SU-DHL-6 (cell line): ENCODE measurements at regions not wholly inside any gene's neighbourhood (a gene's known extent, or its start where the extent isn't known, plus 50 kb on each side); places are given as distances from the start of the nearest gene placed in this dataset.

Source experiments
- H2AFZ ChIP-seq: fragments of 200-600 bp; sonication (generic); 2 replicates; pipeline ENCODE4 v1.6.1; 2014; ENCODE audit warnings: low read depth, mild to moderate bottlenecking, moderate library complexity, mixed read lengths, antibody characterized with exemption, low read length; ENCODE audit not compliant: severe bottlenecking
- H3F3A ChIP-seq: fragments of 200-600 bp; shearing (Covaris generic); 2 replicates; pipeline ENCODE4 v1.6.0; 2016; ENCODE audit warnings: antibody characterized with exemption, mild to moderate bottlenecking; ENCODE audit not compliant: insufficient read depth
- H3K27ac ChIP-seq: fragments of 200-600 bp; sonication (generic); 2 replicates; pipeline ENCODE4 v1.5.1; 2016; ENCODE audit warnings: low read depth, mild to moderate bottlenecking, low read length, moderate library complexity, mixed read lengths
- H3K27me3 ChIP-seq: fragments of 200-600 bp; sonication (generic), shearing (Covaris generic); 2 replicates; pipeline ENCODE4 v1.6.0; 2014; ENCODE audit warnings: mild to moderate bottlenecking, low read length
- H3K36me3 ChIP-seq: fragments of 200-600 bp; sonication (generic); 2 replicates; pipeline ENCODE4 v1.6.1; 2014; ENCODE audit warnings: mild to moderate bottlenecking, low read length, mixed read lengths
- H3K4me2 ChIP-seq: fragments of 300-600, 200-600 bp; shearing (Covaris generic), sonication (generic); 2 replicates; pipeline ENCODE4 v1.6.0; 2014; ENCODE audit warnings: low read length, low read depth, mild to moderate bottlenecking; ENCODE audit not compliant: poor library complexity, severe bottlenecking
- H3K4me3 ChIP-seq: fragments of 200-600 bp; sonication (generic); 2 replicates; pipeline ENCODE4 v1.5.1; 2014; ENCODE audit warnings: antibody characterized with exemption, low read length, mild to moderate bottlenecking, mixed read lengths; ENCODE audit not compliant: insufficient read depth, poor library complexity, severe bottlenecking
- H3K79me2 ChIP-seq: fragments of 200-600 bp; sonication (generic); 2 replicates; pipeline ENCODE4 v1.6.1; 2014; ENCODE audit warnings: mild to moderate bottlenecking, low read length, moderate library complexity; ENCODE audit not compliant: insufficient read depth
- H3K9ac ChIP-seq: fragments of 200-600 bp; sonication (generic); 2 replicates; pipeline ENCODE4 v1.7.0; 2014; ENCODE audit warnings: mild to moderate bottlenecking, low read length
- H3K9me2 ChIP-seq: fragments of 200-600 bp; sonication (generic); replicated peaks from 2 replicates; pipeline ENCODE4 v1.6.1; 2014; ENCODE audit warnings: low read length; ENCODE audit not compliant: insufficient read depth
- H3K9me3 ChIP-seq: fragments of 200-600 bp; sonication (generic); 2 replicates; pipeline ENCODE4 v1.6.1; 2014; ENCODE audit warnings: low read length, mixed read lengths; ENCODE audit not compliant: insufficient read depth
- H4K20me1 ChIP-seq: fragments of 200-600 bp; sonication (generic); 2 replicates; pipeline ENCODE4 v1.6.1; 2014; ENCODE audit warnings: low read depth, mild to moderate bottlenecking, antibody characterized with exemption, low read length, moderate library complexity, mixed read lengths
- CTCF ChIP-seq: fragments of 200-600 bp; sonication (generic); IDR thresholded peaks from one replicate; pipeline ENCODE4 v1.5.1; 2017; ENCODE audit warnings: antibody characterized with exemption, mild to moderate bottlenecking, low read length, moderate library complexity; ENCODE audit not compliant: insufficient read depth, poor library complexity, severe bottlenecking
- EZH2phosphoT487 ChIP-seq: fragments of 200-600 bp; sonication (generic), shearing (Covaris generic); conservative IDR thresholded peaks from 2 replicates; pipeline ENCODE4 v1.6.1; 2018; ENCODE audit warnings: mild to moderate bottlenecking, antibody characterized with exemption, low read length, moderate library complexity, mixed read lengths

- H3K27ac ChIP-seq = no peak overlapping the region
These were observed 345.0 kb upstream of the CCDC179 start for GRCh38 chr11:23205156-23205871.

GRCh38 chr11:23206741-23207336 lies 346.6 kb upstream of the CCDC179 start:
- no peaks in the 10 kb centered on the region for H3K36me3 ChIP-seq
- H3K9me3 ChIP-seq = peaks cover 19% of the 10 kb centered on the region; the same call in 1 of the 2 replicates
- H3K9ac ChIP-seq = no peak overlapping the region
- H3K27me3 ChIP-seq = no peaks in the 10 kb centered on the region
- no peaks in the 10 kb centered on the region for H3K9me2 ChIP-seq
- H3K4me2 ChIP-seq = no peak overlapping the region
- H3K79me2 ChIP-seq = no peaks in the 10 kb centered on the region
- H3K27ac ChIP-seq = no peak overlapping the region
- no peak overlapping the region for H3K4me3 ChIP-seq
- no peaks in the 10 kb centered on the region for H3F3A ChIP-seq
- TF ChIP-seq CTCF (no peak), EZH2phosphoT487 (no peak)
- H4K20me1 ChIP-seq = no peaks in the 10 kb centered on the region
- no peak overlapping the region for H2AFZ ChIP-seq

More at GRCh38 chr11:23205156-23205871, 345.0 kb upstream of the CCDC179 start:
- Histone ChIP-seq H3F3A (no peaks in the 10 kb centered on the region), H3K9ac (no peak overlapping the region), H2AFZ (no peak overlapping the region), H3K36me3 (no peaks in the 10 kb centered on the region), H3K4me2 (no peak overlapping the region), H3K9me2 (no peaks in the 10 kb centered on the region), H4K20me1 (no peaks in the 10 kb centered on the region), H3K79me2 (no peaks in the 10 kb centered on the region), H3K27me3 (no peaks in the 10 kb centered on the region), H3K4me3 (no peak overlapping the region), H3K9me3 (peaks cover 25% of the 10 kb centered on the region; the same call in 1 of the 2 replicates)
- TF ChIP-seq CTCF (no peak), EZH2phosphoT487 (no peak)

- no peaks in the 10 kb centered on the region for H3K9me2 ChIP-seq
- H3F3A ChIP-seq = no peaks in the 10 kb centered on the region
- TF ChIP-seq EZH2phosphoT487 = no peak
- TF ChIP-seq CTCF = no peak
- no peak overlapping the region for H3K4me2 ChIP-seq
- no peak overlapping the region for H3K9ac ChIP-seq
- H3K36me3 ChIP-seq = no peaks in the 10 kb centered on the region
- H3K4me3 ChIP-seq = no peak overlapping the region
- no peak overlapping the region for H2AFZ ChIP-seq
- no peaks in the 10 kb centered on the region for H4K20me1 ChIP-seq
- no peaks in the 10 kb centered on the region for H3K79me2 ChIP-seq
- H3K9me3 ChIP-seq = no peaks in the 10 kb centered on the region
- no peak overlapping the region for H3K27ac ChIP-seq
- no peaks in the 10 kb centered on the region for H3K27me3 ChIP-seq
These were observed 350.9 kb upstream of the CCDC179 start for GRCh38 chr11:23211221-23211620.
